B cell (primary cell): ENCODE measurements at regions not wholly inside any gene's neighbourhood (a gene's known extent, or its start where the extent isn't known, plus 50 kb on each side); places are given as distances from the start of the nearest gene placed in this dataset.

Experiments
- ATAC-seq: fragments of 200-7000 bp; cut with Tn5 transposase; one replicate; pipeline ENCODE4 v1.10.0; 2021; ENCODE audit warnings: low read depth, mild to moderate bottlenecking, moderate number of reproducible peaks, moderate library complexity
- CTCF ChIA-PET: fragments of 350-600 bp; sonication (Branson Sonifier 250); formaldehyde crosslinking; loops from one replicate; lab custom pipeline; 2021; ENCODE audit warnings: antibody characterized with exemption, inconsistent platforms; lab: Charles Lee
- POLR2A ChIA-PET: fragments of 350-600 bp; sonication (Branson Sonifier 250); formaldehyde crosslinking; loops from one replicate; lab custom pipeline; 2021; ENCODE audit warnings: antibody characterized with exemption; lab: Charles Lee
- DNase-seq: peaks from one replicate; pipeline ENCODE4 v3.0.0; 2013
- H2AFZ ChIP-seq: 2 replicates; pipeline ENCODE4 v1.6.1; 2012; ENCODE audit warnings: mild to moderate bottlenecking, low read depth, low read length; ENCODE audit not compliant: insufficient read depth, poor library complexity, severe bottlenecking
- H3K27ac ChIP-seq, 2 donors: 1 replicate in 1 of 2; 2 replicates in 1 of 2; pipeline ENCODE4 v1.5.1; 2012 to 2013; ENCODE audit warnings: low read length in 2 of 2, mild to moderate bottlenecking in 2 of 2, moderate library complexity in 1 of 2
- H3K27me3 ChIP-seq, 4 experiments: fragments of 200-600 bp in 1 of 4; sonication (generic) in 1 of 4; replicated peaks in 1 of 4; 1 replicate in 2 of 4; 2 replicates in 2 of 4; pipeline versions ENCODE4 v1.6.1 to v1.7.0; 2013 to 2016; ENCODE audit warnings: low read length in 3 of 4, mild to moderate bottlenecking in 2 of 4, mixed read lengths in 1 of 4, moderate library complexity in 1 of 4; ENCODE audit not compliant: insufficient read depth in 4 of 4, control insufficient read depth in 3 of 4; ENCODE audit errors: control extremely low read depth in 1 of 4
- H3K36me3 ChIP-seq, 2 experiments: replicated peaks in 1 of 2; 1 replicate in 1 of 2; 2 replicates in 1 of 2; pipeline versions ENCODE4 v1.6.1 to v1.7.1; 2013; ENCODE audit warnings: low read length in 1 of 2; ENCODE audit not compliant: insufficient read depth in 2 of 2, control insufficient read depth in 1 of 2; ENCODE audit errors: control extremely low read depth in 1 of 2, extremely low read depth in 1 of 2
- H3K4me1 ChIP-seq, 2 donors: fragments of 200-600 bp in 1 of 2; sonication (generic) in 1 of 2; 1 replicate in 1 of 2; 2 replicates in 1 of 2; pipeline versions ENCODE4 v1.5.1 to v1.6.1; 2013 to 2017; ENCODE audit warnings: low read length in 2 of 2; ENCODE audit not compliant: control insufficient read depth in 2 of 2, insufficient read depth in 2 of 2
- H3K4me2 ChIP-seq: replicated peaks from 2 replicates; pipeline ENCODE3; 2012; ENCODE audit warnings: mild to moderate bottlenecking, low read depth, low read length; ENCODE audit not compliant: poor library complexity, severe bottlenecking
- H3K4me3 ChIP-seq, 5 experiments: fragments of 200-600 bp in 1 of 5; sonication (generic) in 1 of 5; 1 replicate in 3 of 5; 2 replicates in 2 of 5; pipeline versions ENCODE4 v1.5.1 to v1.7.0; 2011 to 2016; ENCODE audit warnings: low read length in 4 of 5, mild to moderate bottlenecking in 4 of 5, low read depth in 2 of 5, control low read depth in 1 of 5, moderate library complexity in 1 of 5; ENCODE audit not compliant: insufficient read depth in 1 of 5; ENCODE audit errors: control extremely low read depth in 1 of 5, extremely low read depth in 1 of 5
- H3K79me2 ChIP-seq: fragments of 200-600 bp; sonication (generic); one replicate; pipeline ENCODE4 v1.6.0; 2016; ENCODE audit warnings: low read length; ENCODE audit not compliant: control insufficient read depth, insufficient read depth
- H3K9ac ChIP-seq: fragments of 200-600 bp; sonication (generic); 2 replicates; pipeline ENCODE4 v1.6.1; 2017; ENCODE audit warnings: mild to moderate bottlenecking, low read length, moderate library complexity
- H3K9me3 ChIP-seq, 3 donors: one replicate each; pipeline versions ENCODE4 v1.6.1 to v1.7.1; 2013; ENCODE audit warnings: low read length in 2 of 3; ENCODE audit not compliant: control insufficient read depth in 2 of 3, insufficient read depth in 1 of 3; ENCODE audit errors: control extremely low read depth in 1 of 3
- H4K20me1 ChIP-seq: 2 replicates; pipeline ENCODE4 v1.6.0; 2012; ENCODE audit warnings: mild to moderate bottlenecking, low read length; ENCODE audit not compliant: insufficient read depth, control insufficient read depth, poor library complexity, severe bottlenecking
- H3K27ac Mint-ChIP-seq: one replicate; pipeline ENCODE4 v1.8.0; 2021; ENCODE audit warnings: mixed read lengths
- H3K27me3 Mint-ChIP-seq: one replicate; pipeline ENCODE4 v1.8.0; 2021; ENCODE audit warnings: mixed read lengths
- H3K4me1 Mint-ChIP-seq: one replicate; pipeline ENCODE4 v1.8.0; 2021; ENCODE audit warnings: mixed read lengths
- H3K4me3 Mint-ChIP-seq: one replicate; pipeline ENCODE4 v1.8.0; 2021; ENCODE audit warnings: mixed read lengths
- H3K9me3 Mint-ChIP-seq: one replicate; pipeline ENCODE4 v1.8.0; 2022; ENCODE audit warnings: mixed read lengths; ENCODE audit not compliant: insufficient read depth
- CTCF ChIP-seq: fragments of 200-600 bp; IDR thresholded peaks from one replicate; pipeline ENCODE4 v1.8.0; 2022; ENCODE audit warnings: antibody characterized with exemption, mild to moderate bottlenecking
- EZH2 ChIP-seq: IDR thresholded peaks from 2 replicates; pipeline ENCODE4 v1.6.1; 2012; ENCODE audit warnings: borderline replicate concordance, low read depth, mild to moderate bottlenecking, moderate library complexity, low read length; ENCODE audit not compliant: insufficient read depth, poor library complexity, severe bottlenecking
- WGBS: methylation state at CpG from one replicate; pipeline ENCODE4 v1.1.5; 2013; ENCODE audit warnings: missing lambda C conversion rate; ENCODE audit not compliant: insufficient coverage; 5-methylcytosine and 5-hydroxymethylcytosine counted together
- intact Hi-C: fragments of 100-400 bp; cut with micrococcal nuclease; formaldehyde crosslinking; loops from one replicate; pipeline ENCODE4 v1.10.0; 2022

DNA sequence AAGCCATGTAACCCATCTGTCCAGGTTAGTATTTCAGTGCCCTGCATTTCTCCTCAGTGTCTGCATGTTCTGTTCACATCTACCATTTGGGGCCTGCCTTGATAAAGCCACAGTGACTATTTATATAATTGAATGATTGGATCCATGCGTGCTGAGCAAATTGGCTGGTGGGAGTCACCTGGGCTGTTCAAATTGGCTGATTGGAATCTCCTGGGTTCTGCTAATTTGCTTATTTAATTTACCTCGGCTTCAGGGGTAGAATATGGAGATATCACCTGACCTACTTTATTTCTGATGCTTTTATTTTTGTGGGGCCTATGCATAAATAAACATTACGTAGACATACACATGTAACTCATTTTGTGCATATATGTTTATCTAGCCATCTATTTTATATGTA, 167.7 kb downstream of the ZNF486 start:
- H3K9me3 ChIP-seq, result peaks cover 0 to 14% (median 2%) of the 10 kb centered on the region in 3 donors
- H3K79me2 ChIP-seq, result no peaks in the 10 kb centered on the region
- Mint-ChIP-seq H3K27ac (no peak overlapping the region), H3K4me3 (no peak overlapping the region), H3K4me1 (peaks cover 3% of the 10 kb centered on the region), H3K9me3 (no peaks in the 10 kb centered on the region), H3K27me3 (no peaks in the 10 kb centered on the region)
- POLR2A ChIA-PET, result no interaction called here
- no peaks in the 10 kb centered on the region for H4K20me1 ChIP-seq
- H3K4me2 ChIP-seq, result no peak overlapping the region
- CTCF ChIA-PET, result interaction anchor here (0.5 kb wide), 1 partner anchor 447 kb away, joined by 4 read pairs; no protein-coding TSS in a partner anchor
- 89% methylated on average over 1 of the region's 3 CpGs for WGBS
- H3K27me3 ChIP-seq, result no peaks in the 10 kb centered on the region
- no peak for TF ChIP-seq EZH2
- no peak for TF ChIP-seq CTCF
- no peaks in the 10 kb centered on the region for H3K36me3 ChIP-seq
- H3K27ac ChIP-seq, result no peak overlapping the region
- H3K4me1 ChIP-seq, result no peaks in the 10 kb centered on the region
- H3K4me3 ChIP-seq, result no peak overlapping the region
- DNase-seq (no peak), ATAC-seq (no peak)
- no peak overlapping the region for H3K9ac ChIP-seq
- intact Hi-C loops, result no loop called here
- no peak overlapping the region for H2AFZ ChIP-seq

DNA sequence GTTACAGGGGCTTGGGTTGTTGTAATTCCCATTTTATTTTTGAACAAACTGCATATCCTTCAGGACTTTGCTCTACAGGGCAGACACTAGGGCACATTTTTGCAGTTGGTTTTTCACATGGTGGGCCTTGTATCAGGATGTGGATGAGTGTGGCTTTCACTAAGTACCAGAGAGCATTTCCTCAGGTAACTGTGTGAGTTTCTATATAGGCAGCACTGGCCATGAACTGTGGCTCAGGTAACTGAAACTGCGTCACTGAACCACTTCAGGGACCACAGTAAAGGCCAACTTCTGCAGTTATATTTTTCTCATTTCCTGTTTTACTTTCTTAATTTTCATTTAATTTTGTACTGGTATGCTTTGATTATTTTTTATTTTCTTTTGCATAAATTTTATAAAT, 166.5 kb downstream of the ZNF486 start:
- Mint-ChIP-seq H3K27me3 (no peaks in the 10 kb centered on the region), H3K4me1 (peaks cover 3% of the 10 kb centered on the region), H3K4me3 (no peak overlapping the region), H3K27ac (no peak overlapping the region), H3K9me3 (no peaks in the 10 kb centered on the region)
- Histone ChIP-seq H4K20me1 (no peaks in the 10 kb centered on the region), H3K9ac (no peak overlapping the region), H3K27ac (no peak overlapping the region), H3K9me3 (peaks cover 0 to 14% (median 2%) of the 10 kb centered on the region in 3 donors), H3K4me1 (no peaks in the 10 kb centered on the region), H3K4me2 (no peak overlapping the region), H3K79me2 (no peaks in the 10 kb centered on the region), H3K27me3 (no peaks in the 10 kb centered on the region), H2AFZ (no peak overlapping the region), H3K36me3 (no peaks in the 10 kb centered on the region), H3K4me3 (no peak overlapping the region)
- intact Hi-C loops, result no loop called here
- ChIA-PET CTCF (no interaction called here), POLR2A (no interaction called here)
- no peak for TF ChIP-seq EZH2
- no peak for TF ChIP-seq CTCF
- WGBS, result no CpG with 5 or more reads among the region's 1 CpG
- DNase-seq (no peak), ATAC-seq (no peak)
